NCI-H526 (cell line): ENCODE measurements at regions not wholly inside any gene's neighbourhood (a gene's known extent, or its start where the extent isn't known, plus 50 kb on each side); places are given as distances from the start of the nearest gene placed in this dataset.

Experiments used
- DNase-seq, 2 experiments: peaks; one replicate each; lab custom pipeline; 2025; lab: John Stamatoyannopoulos, UW

DNA sequence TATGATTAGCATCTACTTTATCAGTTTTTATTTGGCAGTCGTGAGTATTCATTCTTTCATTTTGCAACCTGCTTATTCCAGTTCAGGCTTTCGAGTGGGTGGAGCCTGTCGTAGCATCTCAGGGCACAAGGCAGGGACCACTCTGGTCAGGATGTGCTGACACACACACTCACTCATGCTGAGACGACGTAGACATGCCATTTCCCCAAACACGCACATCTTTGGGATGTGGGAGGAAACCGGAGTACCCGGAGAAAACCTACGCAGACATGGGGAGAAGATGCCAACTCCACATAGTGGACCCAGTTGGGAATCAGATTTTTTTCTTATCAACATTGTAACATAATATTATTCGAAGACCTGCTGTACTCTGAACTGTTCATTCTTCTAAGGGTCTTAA is 756.5 kb upstream of the RBFOX1 start:
- no peak for DNase-seq

DNA sequence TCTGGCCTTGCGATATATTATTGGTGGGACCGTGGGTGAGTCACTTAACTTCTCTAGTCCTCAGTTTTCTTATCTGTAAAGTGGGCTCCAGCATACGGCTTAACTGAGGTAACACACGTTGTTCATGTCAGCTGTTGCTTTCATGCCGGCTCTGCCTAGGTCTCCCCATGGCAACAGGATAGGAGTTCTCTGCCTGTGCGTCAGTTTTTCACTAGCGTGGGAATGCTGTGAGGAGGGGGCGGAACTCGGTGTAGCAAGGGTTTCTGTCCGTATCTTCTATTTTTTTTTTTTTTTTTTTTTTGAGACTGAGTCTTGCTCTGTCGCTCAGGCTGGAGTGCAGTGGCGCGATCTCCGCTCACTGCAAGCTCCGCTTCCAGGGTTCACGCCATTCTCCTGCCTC is 758.5 kb upstream of the RBFOX1 start:
- no peak for DNase-seq

DNA sequence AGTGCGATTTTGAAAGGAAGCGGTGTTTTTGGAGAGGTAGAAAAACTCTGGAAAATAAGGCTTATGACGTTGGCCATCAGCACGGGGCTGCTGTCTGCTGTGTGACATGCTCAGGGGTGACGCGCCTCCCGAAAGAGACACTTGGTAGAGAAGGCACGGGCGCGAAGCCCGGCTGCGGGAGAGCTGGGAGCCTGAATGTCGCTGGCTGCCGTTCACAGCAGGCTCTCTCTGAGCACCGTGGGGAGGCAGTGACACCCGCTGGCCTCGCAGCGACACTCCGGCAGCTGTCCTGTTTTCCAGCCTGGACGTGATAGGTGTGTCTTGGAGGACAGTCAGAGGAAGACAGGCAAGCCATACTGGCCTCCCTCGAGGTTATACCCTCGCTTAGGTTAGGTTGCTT is 759.1 kb upstream of the RBFOX1 start:
- peak in 1 of 2 experiments; percentile 70 for DNase-seq

DNA sequence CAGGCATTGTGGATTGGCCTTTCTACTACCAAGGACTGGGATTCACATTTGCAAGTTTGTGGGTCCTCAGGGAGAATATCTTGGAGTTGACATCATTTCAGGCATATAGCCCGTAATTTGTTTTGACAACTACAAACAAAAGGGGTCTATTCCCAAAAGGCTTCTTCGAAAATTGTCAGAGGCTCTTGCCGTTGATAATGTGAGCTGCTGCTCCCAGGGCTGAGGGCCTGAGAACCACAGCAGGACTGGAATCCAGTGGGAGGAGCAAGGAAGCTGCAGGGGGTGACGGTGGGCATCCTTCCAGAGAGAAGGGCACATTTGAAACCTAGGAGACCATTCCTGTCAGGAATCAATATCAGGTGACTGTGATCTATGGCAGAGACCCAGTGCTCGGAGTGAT is 761.6 kb upstream of the RBFOX1 start:
- no peak for DNase-seq

DNA sequence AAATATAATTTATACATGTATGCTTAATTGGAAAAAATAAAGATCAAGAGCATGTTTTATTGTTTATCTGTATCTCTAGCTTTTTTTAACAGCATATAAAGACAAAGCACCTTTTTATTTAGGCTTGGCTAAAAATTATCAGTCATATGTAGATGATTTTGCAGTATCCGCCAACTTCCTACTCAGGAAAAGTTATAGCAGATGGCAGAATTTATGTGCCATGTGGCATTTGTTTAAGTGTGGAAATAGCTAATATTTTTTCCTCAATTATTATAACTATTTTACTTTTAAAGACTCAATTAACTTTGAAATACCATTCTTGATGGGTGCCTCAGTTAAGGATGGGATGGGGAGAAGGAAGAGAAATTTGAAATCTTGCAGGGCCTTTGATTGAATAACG is 762.1 kb upstream of the RBFOX1 start:
- DNase-seq, result no peak

DNA sequence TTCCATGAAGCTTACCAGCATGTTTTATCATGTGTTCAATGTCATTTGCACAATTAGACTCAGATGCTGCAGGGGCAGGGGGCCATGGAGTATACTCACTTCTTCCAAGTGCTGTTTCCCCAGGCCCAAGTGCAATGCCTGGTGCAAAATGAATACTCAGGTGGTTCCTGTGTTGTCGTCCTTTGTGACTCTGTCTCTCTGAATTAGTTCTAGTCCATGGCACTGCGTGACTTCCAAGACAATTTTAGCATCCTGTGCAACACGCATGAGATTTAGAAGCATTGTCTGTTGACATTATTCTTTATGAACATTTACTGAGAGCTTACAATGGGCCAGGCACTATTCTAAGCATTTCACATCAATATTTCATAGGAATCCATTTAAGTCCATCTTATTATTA is 769.7 kb upstream of the RBFOX1 start:
- DNase-seq, result no peak

DNA sequence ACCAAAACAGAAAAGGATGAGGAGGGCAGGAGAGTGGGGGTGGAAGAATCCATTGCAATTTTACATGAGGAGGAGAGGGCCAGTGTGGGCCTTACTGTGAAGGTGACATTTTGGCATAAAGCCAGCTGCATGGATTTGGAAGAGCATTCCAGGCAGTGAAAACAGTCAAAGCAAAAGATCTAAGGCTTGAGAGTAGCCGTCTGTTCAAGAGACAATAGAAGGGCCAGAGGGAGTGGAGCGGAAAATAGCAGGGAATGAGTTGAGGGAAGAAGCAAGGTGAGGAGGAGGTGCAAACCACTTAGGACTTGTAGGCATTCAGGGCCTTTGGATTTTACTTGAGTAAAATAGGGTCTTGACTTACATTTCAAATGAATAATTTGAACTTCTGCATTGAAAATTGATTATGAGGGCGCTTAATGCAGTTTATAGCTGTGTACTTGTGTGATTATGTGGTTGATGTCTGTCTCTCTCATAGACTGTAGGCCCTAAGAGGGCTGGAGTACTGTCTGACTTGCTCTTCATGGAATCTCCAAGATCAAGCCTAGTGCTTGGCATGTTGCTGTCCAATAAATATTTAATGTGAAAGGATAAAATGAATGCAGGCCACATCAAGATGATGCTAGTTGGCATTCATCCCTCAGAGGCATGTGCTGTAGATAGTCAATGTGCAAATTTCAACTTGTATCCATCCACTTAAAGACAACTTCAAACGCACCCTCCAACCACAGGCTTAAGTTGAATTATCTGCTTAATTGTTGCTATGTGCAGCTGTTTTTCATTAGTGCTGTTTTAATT is 772.1 kb upstream of the RBFOX1 start:
- DNase-seq, result no peak

DNA sequence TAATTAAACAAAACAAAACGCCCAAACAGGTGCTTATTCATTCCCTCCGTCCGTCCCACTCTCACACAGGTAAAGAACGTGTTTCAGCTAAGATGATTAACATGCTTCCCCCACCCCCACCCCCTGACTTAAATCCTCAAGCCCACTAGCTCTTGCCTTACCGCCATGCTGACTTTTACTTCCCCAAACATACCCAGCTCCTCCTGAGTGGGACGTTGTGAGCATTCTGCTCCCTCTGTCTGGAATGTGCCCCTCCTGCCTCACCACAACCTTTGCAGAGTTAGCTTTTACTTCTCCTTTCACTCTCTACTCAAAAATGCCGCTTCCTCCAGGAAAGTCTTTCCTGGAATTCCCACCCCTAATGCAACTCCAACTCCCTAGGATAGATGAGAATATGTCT is 774.0 kb upstream of the RBFOX1 start:
- DNase-seq, result no peak

DNA sequence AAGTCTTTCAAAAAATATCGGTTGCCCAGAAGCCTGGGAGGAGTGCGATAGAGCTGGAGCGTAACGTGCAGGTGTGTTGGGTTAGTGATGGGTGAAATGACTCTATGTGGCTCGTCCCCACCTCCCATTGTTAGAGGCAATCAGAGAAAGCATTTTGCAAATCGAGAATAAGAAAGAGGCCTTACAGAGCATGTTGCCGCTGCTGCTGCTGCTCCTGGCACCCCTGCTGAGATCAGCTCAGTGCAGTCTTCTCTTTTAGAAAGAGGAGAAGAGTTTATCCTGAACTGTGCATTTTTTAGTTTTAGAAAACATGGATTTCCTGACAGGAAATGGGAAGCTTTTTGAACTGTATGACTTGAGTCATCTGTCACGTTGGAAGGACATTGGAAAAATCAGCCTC is 774.5 kb upstream of the RBFOX1 start:
- DNase-seq, result peak in 1 of 2 experiments; percentile 6

DNA sequence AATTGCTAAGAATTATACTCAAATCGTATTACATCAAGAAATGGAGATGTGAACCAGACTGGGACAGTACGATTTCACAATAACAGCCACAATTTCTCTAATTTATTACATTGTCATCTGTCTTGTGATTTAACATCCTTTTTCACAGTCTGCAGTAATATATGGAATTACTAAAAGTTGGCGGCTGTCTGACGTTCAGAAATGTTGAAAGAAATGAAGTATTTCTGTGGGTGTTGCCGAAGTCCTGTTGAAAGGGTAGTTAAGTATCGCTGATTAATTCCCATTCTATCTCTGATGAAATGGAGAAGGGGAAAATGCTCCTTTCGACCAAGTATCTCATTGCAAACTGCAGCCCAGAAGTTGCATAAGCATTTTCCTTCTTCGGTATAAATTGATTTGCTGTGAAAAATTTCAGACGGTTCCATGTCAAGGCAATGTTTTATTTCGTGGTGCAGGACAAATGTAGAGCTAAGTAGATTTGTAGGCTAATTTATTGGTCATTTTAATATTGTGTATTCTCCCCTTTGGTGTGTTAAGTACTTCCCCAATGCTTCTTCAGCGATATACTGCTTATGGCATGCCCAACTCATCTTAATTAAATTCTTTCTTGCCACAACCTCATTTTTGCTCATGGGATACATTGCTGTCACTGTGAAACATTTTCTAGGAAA is 775.2 kb upstream of the RBFOX1 start:
- DNase-seq, result no peak

DNA sequence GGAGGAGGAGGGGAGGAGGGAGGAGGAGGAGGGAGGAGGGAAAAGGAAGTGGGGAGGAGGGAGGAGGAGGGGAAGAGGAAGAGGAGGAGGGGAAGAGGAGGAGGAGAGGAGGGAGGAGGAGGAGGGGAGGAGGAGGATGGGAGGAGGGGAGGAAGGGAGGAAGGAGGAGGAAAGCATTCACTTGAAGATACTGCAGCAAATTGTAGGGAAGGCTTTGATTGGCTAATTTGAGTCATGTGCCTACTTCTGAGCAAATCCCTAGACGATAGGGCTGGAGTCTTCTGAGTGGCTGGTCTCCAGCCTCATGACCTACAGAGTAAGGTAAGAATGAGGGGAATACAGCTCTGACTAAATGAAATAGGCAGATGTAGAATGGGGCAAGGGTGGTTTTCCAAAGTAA is 783.2 kb upstream of the RBFOX1 start:
- no peak for DNase-seq

DNA sequence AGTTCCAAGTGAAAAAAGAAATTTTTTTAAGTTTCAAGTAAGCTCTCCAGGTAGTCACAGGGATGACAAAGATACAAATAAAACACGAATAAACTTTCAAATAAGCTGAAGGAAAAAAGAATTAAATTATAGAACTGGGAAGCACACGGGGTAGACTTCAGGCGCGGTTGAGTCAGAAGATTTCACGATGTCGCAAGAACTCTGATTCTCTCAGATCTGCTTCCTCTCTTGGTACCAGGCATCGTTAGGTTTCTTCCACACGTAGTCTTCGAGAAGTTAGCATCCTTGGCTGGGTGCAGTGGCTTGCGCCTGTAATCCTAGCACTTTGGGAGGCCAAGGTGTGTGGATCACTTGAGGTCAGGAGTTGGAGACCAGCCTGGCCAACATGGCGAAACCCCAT is 784.1 kb upstream of the RBFOX1 start:
- no peak for DNase-seq

DNA sequence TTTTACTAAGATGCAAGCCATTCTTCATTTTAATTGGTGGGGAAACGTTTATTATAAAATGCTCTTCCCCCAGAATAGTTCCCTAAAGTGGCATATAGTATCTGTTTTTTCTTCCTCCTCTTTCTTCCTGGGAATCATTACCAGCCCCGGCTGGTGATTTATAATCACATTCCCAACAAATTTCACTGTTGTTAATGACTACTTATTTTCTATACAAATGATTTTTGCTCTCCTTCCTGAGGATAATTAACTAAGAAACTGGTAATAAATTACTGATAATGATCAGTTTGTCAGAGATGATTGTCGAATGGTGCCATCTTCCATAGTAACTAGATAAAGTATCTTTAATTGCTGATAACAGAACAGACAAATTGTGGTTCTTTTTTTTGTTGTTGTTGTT is 785.5 kb upstream of the RBFOX1 start:
- no peak for DNase-seq

DNA sequence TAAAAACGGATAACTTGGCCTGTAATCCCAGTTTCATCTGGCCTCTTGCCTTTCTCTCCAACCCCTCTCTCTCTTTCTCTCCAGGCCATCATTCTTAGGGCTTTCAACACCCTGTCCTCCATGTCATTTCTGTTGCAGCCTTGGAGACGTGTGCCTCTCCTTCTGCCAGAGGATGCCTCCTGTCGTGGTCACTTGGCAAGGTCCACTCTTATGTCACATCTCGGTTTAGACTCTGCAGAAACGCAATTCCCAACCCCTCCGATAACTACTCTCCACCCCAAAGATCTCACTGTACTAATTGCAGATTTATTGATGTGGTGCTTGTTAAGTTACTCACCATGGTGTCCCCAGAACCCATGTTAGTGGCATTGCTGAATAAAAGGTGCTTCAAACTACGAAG is 787.3 kb upstream of the RBFOX1 start:
- DNase-seq, result no peak

DNA sequence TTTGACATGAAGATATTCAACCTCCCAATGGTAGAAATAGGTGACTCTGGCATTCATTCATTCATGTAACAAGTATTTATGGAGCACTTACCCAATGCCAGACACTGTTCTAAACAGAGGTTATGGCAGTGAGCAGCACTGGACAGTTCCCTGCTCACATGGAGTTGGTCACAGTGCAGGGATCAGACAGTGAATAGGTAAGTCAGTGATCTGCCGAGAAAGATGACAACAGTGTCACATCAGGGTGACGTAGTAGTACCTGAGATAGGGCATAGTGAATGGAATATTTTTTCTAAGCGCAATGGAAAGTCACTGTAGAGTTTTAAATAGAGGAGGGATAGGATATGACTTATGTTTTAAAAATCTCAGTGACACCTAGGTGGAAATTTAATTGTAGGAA is 791.4 kb upstream of the RBFOX1 start:
- DNase-seq, result no peak

DNA sequence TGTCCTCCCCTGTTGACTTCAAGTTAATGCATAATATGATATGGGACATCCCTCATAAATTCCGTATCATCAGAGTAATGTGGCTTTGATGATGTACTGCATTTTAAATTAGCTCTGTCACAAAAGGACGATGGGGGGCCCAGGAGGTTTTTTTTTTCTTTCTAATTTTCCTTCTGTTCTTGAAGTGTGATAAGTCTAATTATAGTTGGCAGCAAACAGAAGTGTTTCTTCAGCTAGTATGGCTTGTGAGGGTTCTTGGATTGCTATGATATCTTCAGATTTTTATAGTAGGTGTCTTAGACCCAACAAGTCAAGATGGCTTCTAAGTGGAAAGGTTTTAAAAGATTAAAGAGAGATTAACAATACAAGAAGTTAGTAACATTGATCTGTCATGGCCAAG is 796.2 kb upstream of the RBFOX1 start:
- DNase-seq, result no peak

DNA sequence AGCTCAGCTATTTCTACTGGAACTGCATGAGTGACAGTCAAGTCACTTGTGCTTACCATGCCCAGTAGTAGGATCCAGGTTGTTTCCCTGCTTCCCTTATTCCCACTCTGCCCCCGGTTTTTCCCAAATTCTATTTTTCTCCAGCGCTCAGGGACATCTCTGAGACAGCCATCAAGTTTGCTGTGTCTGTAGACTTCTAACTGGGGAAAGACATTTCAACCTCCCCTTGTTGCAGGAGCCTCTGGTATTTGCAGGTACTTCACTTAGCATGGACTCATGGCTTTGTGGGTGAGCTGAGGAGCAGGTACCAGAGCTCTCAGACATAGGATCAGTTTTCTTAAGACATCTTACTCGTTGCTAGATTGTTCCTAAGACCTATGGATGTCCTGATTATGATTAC is 801.6 kb upstream of the RBFOX1 start:
- DNase-seq, result no peak

DNA sequence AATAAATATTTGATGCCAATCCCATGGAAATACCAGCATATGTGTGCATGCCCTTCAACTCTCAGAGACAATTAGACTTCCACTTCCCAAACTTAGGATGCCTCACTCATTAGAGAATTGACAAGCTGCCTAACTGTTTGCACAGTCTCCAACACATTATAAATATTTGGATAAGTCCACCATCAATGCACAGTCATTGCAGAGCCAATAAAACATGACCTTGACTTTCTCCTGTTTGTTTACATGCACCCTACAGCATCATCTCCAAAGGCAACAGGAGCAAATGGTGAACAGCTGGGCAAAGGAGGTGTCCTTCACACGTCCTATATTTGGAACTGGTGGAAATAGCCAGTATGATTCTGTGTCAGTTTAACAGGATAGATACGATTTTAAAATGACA is 804.4 kb upstream of the RBFOX1 start:
- DNase-seq, result no peak

DNA sequence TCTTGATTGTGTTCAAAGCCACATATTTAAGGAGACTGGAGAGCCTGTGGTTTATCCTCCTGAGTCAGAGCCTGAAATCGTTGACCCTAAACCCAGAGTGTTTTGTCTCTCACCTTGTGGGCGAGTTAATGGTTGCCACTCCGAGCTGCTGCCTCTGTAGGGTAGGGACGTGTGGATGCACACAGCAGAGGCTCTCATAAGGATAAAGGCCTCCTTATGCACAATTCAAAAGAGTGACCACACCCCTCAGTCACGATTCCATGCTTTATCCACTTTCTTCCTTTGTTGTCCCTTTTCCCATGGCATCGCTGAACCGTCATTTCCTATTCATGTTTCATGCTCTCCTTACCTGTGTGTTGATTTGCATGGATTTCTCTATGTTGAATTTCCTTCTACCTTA is 805.0 kb upstream of the RBFOX1 start:
- DNase-seq, result no peak

DNA sequence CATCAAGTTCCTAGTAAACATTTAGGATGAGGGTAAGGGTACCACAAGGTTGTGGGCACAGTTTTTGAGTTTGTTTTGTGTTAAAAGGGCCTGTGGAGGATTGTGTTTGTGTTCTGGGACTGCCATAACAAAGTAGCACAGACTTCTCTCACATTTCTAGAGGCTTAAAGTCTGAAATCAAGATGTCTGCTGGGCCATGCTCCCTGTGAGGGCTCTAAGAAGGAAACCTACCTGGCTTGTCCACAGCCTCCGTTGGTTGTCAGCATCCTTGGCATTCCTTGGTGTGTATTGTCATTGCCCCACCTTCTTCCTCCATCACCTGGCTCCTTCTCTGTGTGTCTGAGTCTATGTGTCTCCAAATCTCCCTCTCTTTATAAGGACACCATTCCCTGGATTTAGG is 808.1 kb upstream of the RBFOX1 start:
- DNase-seq, result no peak

DNA sequence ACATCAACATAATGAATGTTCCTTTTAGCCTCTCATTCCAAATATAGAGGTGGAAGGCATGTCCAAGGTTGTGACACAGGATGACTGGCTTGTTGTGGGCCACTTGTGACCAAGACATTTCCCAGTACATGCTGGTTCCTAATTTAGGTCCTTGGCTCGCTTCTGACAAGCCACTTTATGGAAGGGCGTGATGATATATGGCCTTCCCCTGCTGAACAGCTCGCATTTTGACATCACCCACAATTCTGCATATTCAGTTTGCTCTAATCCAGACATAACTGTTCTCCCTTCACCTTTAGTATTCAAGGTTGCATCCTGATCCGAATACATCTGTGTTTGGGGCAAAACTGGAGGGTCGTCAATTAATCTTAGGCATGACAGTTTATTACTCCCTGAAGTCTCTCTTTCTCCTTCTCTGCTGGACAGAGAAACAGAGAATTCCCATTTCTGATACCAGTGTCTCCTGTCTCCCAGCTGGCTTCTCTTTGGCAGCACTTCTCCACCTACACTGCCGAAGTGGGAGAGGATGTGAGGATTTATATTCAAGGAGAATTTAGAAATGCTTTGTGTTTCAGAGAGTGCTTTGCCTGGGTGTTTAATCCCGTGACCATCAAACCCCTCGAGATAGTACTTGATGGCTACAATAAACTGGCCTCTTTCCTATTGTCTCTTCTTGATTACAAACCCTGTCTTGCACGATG is 815.5 kb upstream of the RBFOX1 start:
- no peak for DNase-seq

DNA sequence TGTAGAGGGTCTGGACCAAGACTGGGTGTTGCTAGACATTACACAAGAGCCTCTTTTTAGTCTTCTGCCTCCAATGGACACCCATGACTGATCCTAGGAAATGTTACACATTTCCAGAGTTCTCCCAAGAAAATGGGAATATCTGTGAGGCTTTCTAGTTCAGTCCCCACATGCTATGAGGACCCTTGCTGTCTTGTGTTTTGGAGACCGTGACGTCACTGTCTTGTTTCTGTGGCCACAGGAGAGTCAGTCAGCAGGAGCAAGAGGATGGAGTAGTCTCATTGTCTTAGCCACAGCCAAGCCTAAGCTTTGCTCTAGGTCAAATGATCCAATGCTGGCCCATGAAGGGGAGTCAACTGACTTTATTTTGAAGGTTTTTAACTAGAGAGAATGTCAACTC is 820.1 kb upstream of the RBFOX1 start:
- DNase-seq, result no peak

DNA sequence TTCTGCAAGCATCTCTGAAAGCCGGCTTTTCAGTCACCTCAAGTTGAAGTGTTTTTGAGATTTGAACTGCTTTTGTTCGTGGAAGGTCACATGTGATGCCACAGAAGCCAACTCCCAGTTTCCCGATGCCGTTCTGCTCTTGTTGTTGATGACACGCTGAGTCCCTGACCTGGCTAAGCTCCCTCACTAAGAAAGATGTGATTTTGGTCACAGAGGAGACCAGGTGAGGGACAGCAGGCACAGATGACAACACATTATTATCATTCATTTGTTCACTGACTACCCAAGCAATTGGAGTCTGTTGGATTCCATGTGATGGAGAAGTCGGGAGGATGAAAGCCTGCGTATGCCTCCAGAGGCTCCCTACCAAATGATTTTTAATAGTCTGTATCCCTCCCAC is 822.4 kb upstream of the RBFOX1 start:
- no peak for DNase-seq
